NCI-H1092 treated with DMSO at 0.1 percent for 48 hours (cell line): ENCODE measurements at regions not wholly inside any gene's neighbourhood (a gene's known extent, or its start where the extent isn't known, plus 50 kb on each side); places are given as distances from the start of the nearest gene placed in this dataset.
"Not testable (repeated sequence)": the region's sequence is repeated elsewhere in the genome, so short reads cannot be mapped to it uniquely, and the experiment has no call there.

Experiments
- DNase-seq: peaks from one replicate; lab custom pipeline; 2025; lab: John Stamatoyannopoulos, UW

GRCh38 chr4:177185151-177185550 is 124.5 kb upstream of the NEIL3 start:
- DNase-seq: no peak

GRCh38 chr4:177185579-177185978 is 124.1 kb upstream of the NEIL3 start:
- DNase-seq: no peak

DNA sequence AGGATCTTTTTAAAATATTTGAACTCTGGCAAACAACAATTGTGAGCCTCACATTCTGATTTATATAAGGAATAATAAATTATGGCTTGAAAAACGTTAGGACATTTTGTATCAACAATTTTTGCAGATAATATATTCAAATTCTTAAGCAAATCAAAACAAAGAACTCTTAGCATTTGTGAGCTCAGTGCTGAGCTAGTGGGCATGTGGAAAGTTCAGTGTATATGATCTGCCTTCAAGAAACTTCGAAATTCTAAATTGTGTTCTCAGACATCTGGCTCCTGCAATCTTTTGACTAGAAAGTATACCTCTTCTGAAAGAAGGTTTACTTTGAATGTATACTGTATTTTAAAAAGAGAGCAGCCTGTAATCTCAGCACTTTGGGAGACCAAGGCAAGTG is 122.3 kb upstream of the NEIL3 start:
- DNase-seq: no peak

GRCh38 chr4:177190995-177191580 is 118.6 kb upstream of the NEIL3 start:
- DNase-seq: no peak

DNA sequence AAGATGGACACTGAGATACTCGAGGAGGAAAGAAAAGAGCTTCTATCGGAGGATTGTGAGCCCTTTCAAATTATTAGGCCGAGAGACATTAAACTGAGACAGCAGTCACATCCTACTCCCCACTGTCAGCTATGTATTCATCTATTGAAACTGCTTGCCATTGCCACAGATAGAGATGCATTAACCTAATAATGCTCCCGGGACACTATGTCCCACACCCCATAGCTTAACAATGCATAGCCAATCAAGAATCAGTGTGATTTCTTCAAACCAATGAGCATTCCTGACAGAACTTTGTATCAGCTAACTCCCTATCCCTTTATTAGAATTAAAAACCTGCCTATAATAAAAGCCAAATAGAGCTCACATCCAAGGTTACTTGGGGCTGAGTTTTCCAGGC is 118.1 kb upstream of the NEIL3 start:
- no peak for DNase-seq

DNA sequence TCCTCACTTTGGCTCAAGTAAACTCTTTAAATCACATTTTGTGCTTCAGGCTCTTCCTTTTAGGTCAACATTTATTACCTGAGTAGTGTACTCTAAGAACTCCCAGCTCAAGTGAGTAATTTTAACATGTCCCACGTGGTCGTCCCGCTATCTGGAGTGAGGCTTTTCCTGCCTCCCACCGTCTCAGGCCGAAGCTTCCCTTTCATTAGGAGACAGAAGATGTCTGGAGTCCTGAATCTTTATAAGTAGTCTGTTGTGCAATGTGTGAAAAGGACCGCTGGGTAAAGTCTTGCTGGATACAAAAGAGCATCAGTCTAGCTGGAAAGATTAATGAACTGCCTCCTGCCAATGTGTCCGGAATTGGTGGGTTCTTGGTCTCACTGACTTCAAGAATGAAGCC is 117.7 kb upstream of the NEIL3 start:
- DNase-seq: no peak

DNA sequence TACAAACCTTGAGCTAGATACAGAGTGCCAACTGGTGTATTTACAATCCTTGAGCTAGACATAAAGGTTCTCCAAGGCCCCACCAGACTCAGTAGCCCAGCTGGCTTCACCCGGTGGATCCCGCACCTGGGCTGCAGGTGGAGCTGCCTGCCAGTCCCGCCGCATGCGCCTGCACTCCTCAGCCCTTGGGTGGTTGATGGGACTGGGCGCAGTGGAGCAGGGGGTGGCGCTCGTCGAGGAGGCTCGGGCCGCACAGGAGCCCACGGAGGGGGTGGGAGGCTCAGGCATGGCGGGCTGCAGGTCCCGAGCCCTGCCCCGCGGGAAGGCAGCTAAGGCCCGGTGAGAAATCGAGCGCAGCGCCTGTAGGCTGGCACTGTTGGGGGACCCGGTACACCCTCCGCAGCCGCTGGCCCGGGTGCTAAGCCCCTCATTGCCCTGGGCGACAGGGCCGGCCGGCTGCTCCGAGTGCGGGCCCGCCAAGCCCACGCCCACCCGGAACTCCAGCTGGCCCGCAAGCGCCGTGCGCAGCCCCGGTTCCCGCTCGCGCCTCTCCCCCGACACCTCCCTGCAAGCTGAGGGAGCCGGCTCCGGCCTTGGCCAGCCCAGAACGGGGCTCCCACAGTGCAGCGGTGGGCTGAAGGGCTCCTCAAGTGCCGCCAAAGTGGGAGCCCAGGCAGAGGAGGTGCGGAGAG is 116.5 kb upstream of the NEIL3 start:
- not testable (repeated sequence) for DNase-seq

- no peak for DNase-seq
Measured at GRCh38 chr4:177194906-177195305, 114.8 kb upstream of the NEIL3 start.

DNA sequence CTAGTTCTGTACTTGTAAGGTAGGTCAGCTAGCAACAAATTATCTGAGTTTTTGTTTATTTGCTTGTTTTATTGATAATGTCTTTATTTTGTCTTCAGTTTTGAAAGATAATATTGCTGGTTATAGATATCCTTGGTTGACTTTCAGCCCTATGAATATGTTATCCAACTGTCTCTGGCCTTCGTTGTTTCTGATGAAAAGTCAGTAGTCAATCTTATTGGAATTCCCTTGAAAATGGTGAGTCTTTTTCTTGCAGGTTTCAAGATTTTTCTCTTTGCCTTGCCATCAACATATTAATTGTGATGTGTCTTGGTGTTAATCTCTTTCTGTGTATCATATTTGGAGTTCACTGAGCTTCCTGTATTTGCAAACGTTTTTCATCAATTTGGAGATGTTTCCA is 113.1 kb upstream of the NEIL3 start:
- DNase-seq: no peak

GRCh38 chr4:177201614-177202013 is 108.1 kb upstream of the NEIL3 start:
- no peak for DNase-seq

GRCh38 chr4:177204126-177204525 is 105.5 kb upstream of the NEIL3 start:
- no peak for DNase-seq

- DNase-seq: no peak
Measured at GRCh38 chr4:177214935-177215334, 94.7 kb upstream of the NEIL3 start.

- DNase-seq: no peak
Measured at GRCh38 chr4:177220376-177220775, 89.3 kb upstream of the NEIL3 start.

- no peak for DNase-seq
Measured at GRCh38 chr4:177222781-177223180, 86.9 kb upstream of the NEIL3 start.

GRCh38 chr4:177225605-177226004 is 84.1 kb upstream of the NEIL3 start:
- no peak for DNase-seq

DNA sequence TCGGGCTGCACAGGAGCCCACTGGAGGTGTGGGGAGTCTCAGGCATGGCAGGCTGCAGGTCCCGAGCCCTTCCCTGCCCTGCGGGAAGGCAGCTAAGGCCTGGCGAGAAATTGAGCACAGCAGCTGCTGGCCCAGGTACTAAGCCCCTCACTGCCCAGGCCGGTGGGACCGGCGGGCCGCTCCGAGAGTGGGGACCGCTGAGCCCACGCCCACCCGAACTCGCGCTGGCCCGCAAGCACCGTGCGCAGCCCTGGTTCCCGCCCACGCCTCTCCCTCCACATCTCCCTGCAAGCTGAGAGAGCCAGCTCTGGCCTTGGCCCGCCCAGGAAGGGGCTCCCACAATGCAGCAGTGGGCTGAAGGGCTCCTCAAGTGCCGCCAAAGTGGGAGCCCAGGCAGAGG is 82.0 kb upstream of the NEIL3 start:
- no peak for DNase-seq

DNA sequence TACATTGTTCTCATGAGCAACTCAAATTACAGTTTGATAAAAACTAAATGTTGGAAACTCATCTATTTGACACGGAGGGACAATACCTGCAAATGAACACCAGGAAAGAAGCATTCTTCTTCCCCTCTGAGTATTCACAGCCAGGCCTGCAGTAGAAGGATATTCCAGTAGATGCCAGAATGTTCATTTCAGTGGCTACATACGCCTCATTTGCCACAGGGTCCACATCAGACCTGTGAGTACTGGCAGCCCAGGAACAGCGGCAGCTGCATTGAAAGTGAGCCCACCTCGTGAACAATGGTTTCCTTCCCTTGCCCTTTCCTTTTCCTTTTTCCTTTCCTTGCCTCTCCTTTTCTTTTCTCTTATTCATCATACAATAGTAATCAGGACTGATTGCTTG is 81.1 kb upstream of the NEIL3 start:
- DNase-seq: no peak

DNA sequence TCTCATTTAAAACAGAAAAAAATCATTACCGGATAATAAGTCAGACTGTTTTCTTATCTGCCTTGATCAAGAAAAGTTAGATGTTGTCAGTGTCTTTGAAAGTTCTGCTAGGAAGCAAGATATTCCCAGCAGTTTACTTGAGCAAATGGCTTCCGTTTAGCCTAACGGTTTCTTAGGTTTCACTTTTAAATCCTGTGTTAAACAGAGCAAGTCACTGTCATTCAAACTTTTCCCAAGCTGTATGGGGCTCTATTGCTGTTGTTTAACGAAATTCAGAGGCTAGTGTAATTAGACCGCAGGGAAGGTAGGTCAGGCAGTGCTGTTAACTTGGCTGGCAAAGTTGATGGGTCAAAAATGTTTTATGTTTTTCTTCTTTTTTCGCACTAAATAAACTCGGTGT is 80.3 kb upstream of the NEIL3 start:
- DNase-seq: no peak

DNA sequence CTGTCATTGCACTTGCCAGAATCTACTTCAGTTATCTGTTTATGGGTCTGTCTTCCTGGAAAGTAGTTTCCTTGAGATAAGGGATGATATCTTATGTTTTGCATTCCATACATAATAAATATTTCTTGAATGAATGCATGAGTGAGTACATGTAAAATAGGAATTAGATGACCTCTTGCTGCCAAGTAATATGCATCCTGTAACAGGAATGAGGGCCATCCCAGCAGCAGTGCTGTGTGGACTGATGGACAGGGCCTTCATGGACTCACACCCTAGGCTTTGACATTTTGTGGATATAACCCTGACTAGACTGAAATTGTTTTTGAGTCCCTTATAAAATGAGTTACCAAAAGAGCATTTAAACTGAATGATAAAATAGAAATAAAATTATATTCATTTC is 77.2 kb upstream of the NEIL3 start:
- no peak for DNase-seq

- DNase-seq: no peak
Measured at GRCh38 chr4:177235026-177235425, 74.6 kb upstream of the NEIL3 start.

GRCh38 chr4:177236886-177237285 is 72.8 kb upstream of the NEIL3 start:
- no peak for DNase-seq

DNA sequence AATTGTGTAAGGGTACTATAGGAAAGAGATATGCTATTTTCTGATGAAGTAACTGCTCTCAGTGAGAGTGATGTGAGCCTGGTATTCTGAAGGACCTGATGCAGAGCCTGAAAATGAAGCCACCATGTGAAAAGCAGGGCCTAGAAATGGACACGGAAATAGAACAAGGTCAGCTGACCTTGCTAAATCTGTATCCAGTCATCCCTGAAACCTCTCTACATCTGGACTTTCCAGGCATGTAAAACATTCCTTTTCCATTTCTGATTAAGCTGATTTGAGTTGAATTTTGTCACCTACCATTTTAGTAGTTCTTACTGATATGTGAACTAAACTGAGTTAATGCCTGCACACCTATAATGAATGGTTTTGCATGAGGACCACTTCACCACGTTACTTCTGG is 72.4 kb upstream of the NEIL3 start:
- no peak for DNase-seq

DNA sequence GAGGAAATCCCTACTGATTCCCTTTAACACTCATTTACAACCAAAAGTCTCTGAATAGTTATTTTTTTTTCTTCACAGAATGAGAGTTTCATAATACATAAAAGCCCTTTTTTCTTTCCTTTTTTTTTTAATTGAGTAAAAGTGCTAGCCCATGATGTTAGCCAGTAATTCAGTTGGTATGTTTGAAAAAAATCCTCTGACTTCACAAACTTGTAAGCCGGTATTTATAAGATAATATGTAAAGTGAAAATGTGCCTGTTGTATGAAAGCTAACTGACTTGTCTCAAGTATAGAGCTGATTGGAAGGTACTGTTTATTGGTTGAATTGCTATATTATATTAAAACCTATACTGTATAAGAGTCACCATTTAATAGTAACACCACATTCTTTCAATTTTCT is 70.2 kb upstream of the NEIL3 start:
- no peak for DNase-seq

DNA sequence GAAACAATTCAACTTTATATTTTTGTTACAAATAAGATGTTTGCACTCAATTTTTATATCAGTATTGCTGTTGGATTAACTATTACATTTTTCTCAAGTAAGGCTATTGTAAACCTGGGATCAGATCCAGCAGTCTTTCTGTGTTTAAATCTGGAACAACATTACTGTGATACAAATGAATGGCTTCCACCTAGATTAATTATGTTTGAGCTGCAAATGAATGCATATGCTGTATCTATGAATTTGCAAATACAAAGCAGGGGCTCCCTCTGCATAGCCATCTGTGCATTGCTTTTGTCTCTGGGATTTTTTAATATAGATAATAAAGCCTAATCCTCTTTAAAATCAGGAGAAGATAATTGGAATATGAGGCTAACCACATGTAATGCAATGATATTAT is 69.8 kb upstream of the NEIL3 start:
- DNase-seq: no peak
